Vagina (tissue), 2 donors: ENCODE measurements at regions not wholly inside any gene's neighbourhood (a gene's known extent, or its start where the extent isn't known, plus 50 kb on each side); places are given as distances from the start of the nearest gene placed in this dataset.

ENCODE experiments used
- DNase-seq, 2 donors: peaks; one replicate each; pipeline ENCODE4 v3.0.0-alpha.2; 2017; ENCODE audit errors: extremely low spot score in 2 of 2
- H3K27ac ChIP-seq: fragments of 200-600 bp; sonication (generic); one replicate; pipeline ENCODE4 v1.5.1; 2019
- H3K27me3 ChIP-seq: fragments of 200-600 bp; sonication (generic); one replicate; pipeline ENCODE4 v1.5.1; 2019
- H3K36me3 ChIP-seq, 2 donors: fragments of 200-600 bp; sonication (generic); one replicate each; pipeline ENCODE4 v1.5.1; 2017 to 2019
- H3K4me1 ChIP-seq: fragments of 200-600 bp; sonication (generic); one replicate; pipeline ENCODE4 v1.5.1; 2019
- H3K4me3 ChIP-seq, 2 donors: fragments of 200-600 bp; sonication (generic); 1 replicate in 1 of 2; 2 replicates in 1 of 2; pipeline ENCODE4 v1.5.1; 2016 to 2019
- H3K9me3 ChIP-seq: fragments of 200-600 bp; sonication (generic); one replicate; pipeline ENCODE4 v1.5.1; 2019
- CTCF ChIP-seq, 3 experiments: fragments of 450-650 bp in 2 of 3; fragments of 200-600 bp in 1 of 3; sonication (generic) in 1 of 3; IDR thresholded peaks; one replicate each; pipeline ENCODE4 v1.5.1; 2017 to 2019; ENCODE audit warnings: antibody characterized with exemption in 3 of 3, mild to moderate bottlenecking in 2 of 3, moderate library complexity in 2 of 3
- POLR2A ChIP-seq, 2 donors: fragments of 450-650 bp; IDR thresholded peaks; one replicate each; pipeline ENCODE4 v1.6.1; 2017; ENCODE audit warnings: antibody characterized with exemption in 2 of 2, mild to moderate bottlenecking in 2 of 2, moderate library complexity in 2 of 2
- POLR2AphosphoS5 ChIP-seq, 2 donors: sonication (generic); formaldehyde crosslinking; IDR thresholded peaks; one replicate each; pipeline ENCODE4 v1.9.0; 2017; ENCODE audit warnings: antibody characterized with exemption in 2 of 2, mild to moderate bottlenecking in 2 of 2, low read depth in 1 of 2; ENCODE audit not compliant: insufficient read depth in 1 of 2
- intact Hi-C: fragments of 100-400 bp; cut with DNase I; formaldehyde crosslinking; loops from one replicate; pipeline ENCODE4 v1.15.1; 2023

DNA sequence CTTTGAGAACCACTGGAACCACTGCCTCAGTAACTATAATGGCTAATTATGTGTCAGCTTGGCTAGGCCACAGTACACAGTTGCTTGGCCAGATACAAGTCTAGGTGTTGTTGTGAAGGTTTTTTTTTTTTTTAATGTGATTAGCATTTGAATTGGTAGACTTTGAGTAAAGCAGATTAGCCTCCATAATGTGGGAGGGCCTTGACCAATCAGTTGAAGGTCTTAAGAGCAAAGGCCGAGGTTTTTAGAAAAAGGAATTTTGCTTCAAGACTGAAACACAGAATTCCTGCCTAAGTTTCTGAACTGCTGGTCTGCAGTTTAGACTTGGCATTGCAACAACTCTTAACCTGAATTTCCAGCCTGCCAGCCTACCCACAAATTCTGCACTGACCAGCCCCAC is 451.6 kb upstream of the AZI2 start:
- Histone ChIP-seq H3K36me3 (no peaks in the 10 kb centered on the region), H3K4me1 (no peaks in the 10 kb centered on the region), H3K27me3 (no peaks in the 10 kb centered on the region), H3K4me3 (no peak overlapping the region), H3K9me3 (no peaks in the 10 kb centered on the region), H3K27ac (no peak overlapping the region)
- intact Hi-C loops = no loop called here
- no peak for DNase-seq
- TF ChIP-seq POLR2AphosphoS5 (IDR thresholded peaks at IDR 0.05; ENCODE audit: insufficient read depth in 1 of 2, low read depth in 1 of 2) (no peak), CTCF (IDR thresholded peaks at IDR 0.05) (no peak), POLR2A (IDR thresholded peaks at IDR 0.05) (no peak)

GRCh38 chr3:28808068-28808467 is 459.4 kb upstream of the AZI2 start:
- intact Hi-C loops = no loop called here
- H3K36me3 ChIP-seq = no peaks in the 10 kb centered on the region
- H3K9me3 ChIP-seq = no peaks in the 10 kb centered on the region

DNA sequence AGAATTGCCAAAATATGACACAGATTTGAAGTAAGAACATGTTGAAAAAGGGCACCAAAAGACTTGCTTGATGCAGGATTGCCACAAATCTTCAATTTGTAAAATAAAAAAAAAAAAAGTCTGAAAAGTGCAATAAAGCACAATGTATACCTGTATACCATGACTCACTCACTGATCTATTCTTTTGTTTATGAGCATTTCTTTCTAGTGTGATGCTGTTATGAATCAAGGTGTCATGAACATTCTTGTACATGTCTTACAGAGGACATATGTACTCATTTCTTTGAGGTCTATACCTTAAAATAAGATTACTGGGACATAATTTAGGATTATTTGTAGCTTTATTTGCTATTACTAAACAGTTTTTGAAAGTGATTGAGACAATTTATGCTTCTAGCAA is 464.9 kb upstream of the RBMS3 start:
- H3K4me1 ChIP-seq = no peaks in the 10 kb centered on the region

More at GRCh38 chr3:28808068-28808467, 459.4 kb upstream of the AZI2 start:
- Histone ChIP-seq H3K27ac (no peak overlapping the region), H3K27me3 (no peaks in the 10 kb centered on the region), H3K4me3 (no peak overlapping the region), H3K4me1 (no peaks in the 10 kb centered on the region)
- TF ChIP-seq POLR2AphosphoS5 (IDR thresholded peaks at IDR 0.05; ENCODE audit: insufficient read depth in 1 of 2, low read depth in 1 of 2) (no peak), CTCF (IDR thresholded peaks at IDR 0.05) (no peak), POLR2A (IDR thresholded peaks at IDR 0.05) (no peak)
- no peak for DNase-seq

GRCh38 chr3:28824316-28824715 is 456.6 kb upstream of the RBMS3 start:
- Histone ChIP-seq H3K4me1 (no peaks in the 10 kb centered on the region), H3K36me3 (no peaks in the 10 kb centered on the region), H3K27ac (no peak overlapping the region), H3K27me3 (no peaks in the 10 kb centered on the region), H3K9me3 (no peaks in the 10 kb centered on the region), H3K4me3 (no peak overlapping the region)
- TF ChIP-seq POLR2AphosphoS5 (IDR thresholded peaks at IDR 0.05; ENCODE audit: insufficient read depth in 1 of 2, low read depth in 1 of 2) = no peak
- no peak for TF ChIP-seq CTCF (IDR thresholded peaks at IDR 0.05)
- TF ChIP-seq POLR2A (IDR thresholded peaks at IDR 0.05) = no peak
- intact Hi-C loops = no loop called here
- no peak for DNase-seq

More for the DNA sequence above, 464.9 kb upstream of the RBMS3 start:
- DNase-seq = no peak
- TF ChIP-seq POLR2AphosphoS5 (IDR thresholded peaks at IDR 0.05; ENCODE audit: insufficient read depth in 1 of 2, low read depth in 1 of 2) (no peak), CTCF (IDR thresholded peaks at IDR 0.05) (no peak), POLR2A (IDR thresholded peaks at IDR 0.05) (no peak)
- intact Hi-C loops = no loop called here
- Histone ChIP-seq H3K4me3 (no peak overlapping the region), H3K27ac (no peak overlapping the region), H3K27me3 (no peaks in the 10 kb centered on the region), H3K36me3 (no peaks in the 10 kb centered on the region), H3K9me3 (no peaks in the 10 kb centered on the region)

DNA sequence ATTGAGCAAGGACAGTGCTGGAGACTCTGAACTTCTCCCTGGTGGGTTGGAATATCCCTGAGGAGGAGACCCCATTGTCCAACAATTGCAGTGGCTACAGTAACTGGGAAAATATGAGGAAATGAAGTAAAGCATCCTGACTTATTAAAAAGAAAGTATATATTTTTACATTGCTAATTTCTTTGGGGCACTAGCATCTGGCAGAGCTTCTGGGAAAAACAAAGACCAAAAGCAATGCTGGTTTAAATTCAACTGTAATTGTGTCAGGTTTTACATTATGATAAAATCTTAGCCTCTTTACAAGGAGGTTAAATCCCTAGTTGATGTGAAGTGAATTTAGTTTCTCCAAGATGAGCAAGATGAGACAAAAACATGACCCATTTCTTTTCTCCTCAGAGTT is 454.0 kb upstream of the RBMS3 start:
- H3K27ac ChIP-seq = no peak overlapping the region
- DNase-seq = no peak
- no peak overlapping the region for H3K4me3 ChIP-seq
- H3K9me3 ChIP-seq = no peaks in the 10 kb centered on the region
- TF ChIP-seq POLR2A (IDR thresholded peaks at IDR 0.05) (no peak), POLR2AphosphoS5 (IDR thresholded peaks at IDR 0.05; ENCODE audit: insufficient read depth in 1 of 2, low read depth in 1 of 2) (no peak), CTCF (IDR thresholded peaks at IDR 0.05) (no peak)
- no peaks in the 10 kb centered on the region for H3K27me3 ChIP-seq
- intact Hi-C loops = no loop called here
- H3K4me1 ChIP-seq = no peaks in the 10 kb centered on the region
- no peaks in the 10 kb centered on the region for H3K36me3 ChIP-seq
